ENCODE measurements at regions not wholly inside any gene's neighbourhood (a gene's known extent, or its start where the extent isn't known, plus 50 kb on each side); places are given as distances from the start of the nearest gene placed in this dataset.

DNA sequence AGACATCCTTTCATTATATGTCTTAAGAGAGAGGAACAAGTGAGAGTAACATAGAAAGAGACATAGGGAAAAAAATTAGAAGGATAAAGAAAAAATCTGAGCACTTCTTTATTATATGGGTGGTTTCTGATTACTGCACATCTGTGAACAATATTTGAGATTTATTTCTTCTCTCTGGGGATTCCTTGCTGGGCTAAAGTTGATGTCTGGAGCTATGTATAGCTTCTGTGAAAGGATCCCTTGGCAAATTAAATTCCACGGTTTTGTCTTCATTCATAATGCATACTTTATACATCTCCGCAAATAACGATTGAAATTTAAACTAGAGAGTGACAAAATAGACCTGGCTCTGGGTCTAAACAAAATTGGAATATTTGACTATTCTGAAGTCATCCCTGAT, 232.2 kb upstream of the CTBP2 start:
- TF ChIP-seq CTCF (conservative IDR thresholded peaks at IDR 0.05) = no peak
- TF ChIP-seq EZH2 (IDR thresholded peaks at IDR 0.05; ENCODE audit: low read depth) = no peak
